ENCODE measurements at regions not wholly inside any gene's neighbourhood (a gene's known extent, or its start where the extent isn't known, plus 50 kb on each side); places are given as distances from the start of the nearest gene placed in this dataset.

- no peak for DNase-seq
Observed at GRCh38 chr1:209421186-209421585, 162.3 kb upstream of the CAMK1G start.

- DNase-seq, result no peak
Observed at GRCh38 chr1:209421978-209422680, 161.4 kb upstream of the CAMK1G start.

GRCh38 chr1:209425959-209426358 lies 157.6 kb upstream of the CAMK1G start:
- no peak for DNase-seq

GRCh38 chr1:209427277-209427676 lies 156.2 kb upstream of the CAMK1G start:
- no peak for DNase-seq

- DNase-seq, result no peak
Observed at GRCh38 chr1:209427811-209428210, 155.7 kb upstream of the CAMK1G start.

GRCh38 chr1:209428241-209428921 lies 155.1 kb upstream of the CAMK1G start:
- DNase-seq, result no peak

GRCh38 chr1:209429611-209430010 lies 153.9 kb upstream of the CAMK1G start:
- DNase-seq, result no peak

GRCh38 chr1:209430107-209430506 lies 153.4 kb upstream of the CAMK1G start:
- DNase-seq, result no peak

- no peak for DNase-seq
Observed at GRCh38 chr1:209430821-209431259, 152.7 kb upstream of the CAMK1G start.

- no peak for DNase-seq
Observed at GRCh38 chr1:209431402-209431801, 152.1 kb upstream of the CAMK1G start.

- no peak for DNase-seq
Observed at GRCh38 chr1:209431813-209432442, 151.6 kb upstream of the CAMK1G start.

- no peak for DNase-seq
Observed at GRCh38 chr1:209432443-209432825, 151.1 kb upstream of the CAMK1G start.

- DNase-seq, result no peak
Observed at GRCh38 chr1:209433649-209434031, 149.9 kb upstream of the CAMK1G start.

GRCh38 chr1:209434066-209434465 lies 149.4 kb upstream of the CAMK1G start:
- no peak for DNase-seq

- no peak for DNase-seq
Observed at GRCh38 chr1:209434631-209435217, 148.8 kb upstream of the CAMK1G start.

GRCh38 chr1:209435654-209436566 lies 147.6 kb upstream of the CAMK1G start:
- DNase-seq, result peak in 1 of 2 experiments; percentile 2

GRCh38 chr1:209439828-209440227 lies 143.7 kb upstream of the CAMK1G start:
- DNase-seq, result no peak

- DNase-seq, result no peak
Observed at GRCh38 chr1:209443361-209443931, 140.1 kb upstream of the CAMK1G start.

- DNase-seq, result no peak
Observed at GRCh38 chr1:209443975-209444651, 139.4 kb upstream of the CAMK1G start.

GRCh38 chr1:209444961-209445360 lies 138.6 kb upstream of the CAMK1G start:
- no peak for DNase-seq

- DNase-seq, result no peak
Observed at GRCh38 chr1:209445576-209445975, 137.9 kb upstream of the CAMK1G start.

- DNase-seq, result no peak
Observed at GRCh38 chr1:209446356-209446755, 137.2 kb upstream of the CAMK1G start.

Measured in activated CD4-positive, alpha-beta T cell treated with anti-CD3 and anti-CD28 coated beads, Interleukin-2, amount 50 U/mL, for 4 hours (primary cell).